HuH-7.5 (cell line): ENCODE measurements at regions not wholly inside any gene's neighbourhood (a gene's known extent, or its start where the extent isn't known, plus 50 kb on each side); places are given as distances from the start of the nearest gene placed in this dataset.

Source experiments
- DNase-seq: peaks from one replicate; pipeline ENCODE4 v3.0.0; 2011; ENCODE audit warnings: low spot score

GRCh38 chr1:229184066-229184465 lies 86.8 kb upstream of the RAB4A start:
- no peak for DNase-seq

- DNase-seq, result no peak
These were observed 84.9 kb upstream of the RAB4A start for GRCh38 chr1:229185963-229186362.

GRCh38 chr1:229186373-229187056 lies 84.4 kb upstream of the RAB4A start:
- no peak for DNase-seq

- DNase-seq, result no peak
These were observed 80.8 kb upstream of the RAB4A start for GRCh38 chr1:229190057-229190575.

- no peak for DNase-seq
These were observed 79.7 kb upstream of the RAB4A start for GRCh38 chr1:229191066-229191674.

GRCh38 chr1:229192031-229192430 lies 78.9 kb upstream of the RAB4A start:
- no peak for DNase-seq

GRCh38 chr1:229192853-229193252 lies 78.1 kb upstream of the RAB4A start:
- no peak for DNase-seq

- no peak for DNase-seq
These were observed 76.8 kb upstream of the RAB4A start for GRCh38 chr1:229194096-229194495.

GRCh38 chr1:229195246-229195645 lies 75.7 kb upstream of the RAB4A start:
- DNase-seq, result no peak

GRCh38 chr1:229196404-229197264 lies 74.3 kb upstream of the RAB4A start:
- no peak for DNase-seq

- no peak for DNase-seq
These were observed 73.7 kb upstream of the RAB4A start for GRCh38 chr1:229197265-229197585.

GRCh38 chr1:229199261-229200243 lies 71.4 kb upstream of the RAB4A start:
- DNase-seq, result no peak

- peak; percentile 38 for DNase-seq
These were observed 67.7 kb upstream of the RAB4A start for GRCh38 chr1:229203030-229203751.

- DNase-seq, result no peak
These were observed 66.8 kb upstream of the RAB4A start for GRCh38 chr1:229203991-229204632.

- DNase-seq, result no peak
These were observed 65.8 kb upstream of the RAB4A start for GRCh38 chr1:229204921-229205777.

GRCh38 chr1:229205854-229206253 lies 65.1 kb upstream of the RAB4A start:
- DNase-seq, result no peak

- no peak for DNase-seq
These were observed 63.0 kb upstream of the RAB4A start for GRCh38 chr1:229207916-229208315.

GRCh38 chr1:229208481-229208880 lies 62.4 kb upstream of the RAB4A start:
- DNase-seq, result no peak

- no peak for DNase-seq
These were observed 61.5 kb upstream of the RAB4A start for GRCh38 chr1:229209386-229209785.

GRCh38 chr1:229209816-229210215 lies 61.1 kb upstream of the RAB4A start:
- no peak for DNase-seq
